ENCODE measurements at regions not wholly inside any gene's neighbourhood (a gene's known extent, or its start where the extent isn't known, plus 50 kb on each side); places are given as distances from the start of the nearest gene placed in this dataset.
"Not testable (repeated sequence)": the region's sequence is repeated elsewhere in the genome, so short reads cannot be mapped to it uniquely, and the experiment has no call there.

- in situ Hi-C loops (cut with HindIII; ENCODE audit: low sequenced_read_pairs): no loop called here
Measured at GRCh38 chr4:38278255-38278654, 318.1 kb downstream of the PTTG2 start.

- in situ Hi-C loops (cut with HindIII; ENCODE audit: low sequenced_read_pairs): no loop called here
Measured at GRCh38 chr4:38279077-38279476, 318.9 kb downstream of the PTTG2 start.

GRCh38 chr4:38279650-38280322 lies 319.6 kb downstream of the PTTG2 start:
- in situ Hi-C loops (cut with HindIII; ENCODE audit: low sequenced_read_pairs): no loop called here

- in situ Hi-C loops (cut with HindIII; ENCODE audit: low sequenced_read_pairs): no loop called here
Measured at GRCh38 chr4:38280323-38280706, 320.1 kb downstream of the PTTG2 start.

- in situ Hi-C loops (cut with HindIII; ENCODE audit: low sequenced_read_pairs): no loop called here
Measured at GRCh38 chr4:38281371-38282071, 321.3 kb downstream of the PTTG2 start.

GRCh38 chr4:38283724-38284123 lies 323.5 kb downstream of the PTTG2 start:
- in situ Hi-C loops (cut with HindIII; ENCODE audit: low sequenced_read_pairs): no loop called here

GRCh38 chr4:38284294-38285030 lies 324.3 kb downstream of the PTTG2 start:
- in situ Hi-C loops (cut with HindIII; ENCODE audit: low sequenced_read_pairs): no loop called here

- in situ Hi-C loops (cut with HindIII; ENCODE audit: low sequenced_read_pairs): no loop called here
Measured at GRCh38 chr4:38287101-38287851, 327.1 kb downstream of the PTTG2 start.

GRCh38 chr4:38289553-38289952 lies 329.4 kb downstream of the PTTG2 start:
- in situ Hi-C loops (cut with HindIII; ENCODE audit: low sequenced_read_pairs): no loop called here

- in situ Hi-C loops (cut with HindIII; ENCODE audit: low sequenced_read_pairs): no loop called here
Measured at GRCh38 chr4:38290366-38290765, 330.2 kb downstream of the PTTG2 start.

GRCh38 chr4:38290914-38291313 lies 330.7 kb downstream of the PTTG2 start:
- in situ Hi-C loops (cut with HindIII; ENCODE audit: low sequenced_read_pairs): no loop called here

GRCh38 chr4:38292529-38292928 lies 332.3 kb downstream of the PTTG2 start:
- in situ Hi-C loops (cut with HindIII; ENCODE audit: low sequenced_read_pairs): no loop called here

GRCh38 chr4:38294238-38294637 lies 334.0 kb downstream of the PTTG2 start:
- in situ Hi-C loops (cut with HindIII; ENCODE audit: low sequenced_read_pairs): no loop called here

- in situ Hi-C loops (cut with HindIII; ENCODE audit: low sequenced_read_pairs): no loop called here
Measured at GRCh38 chr4:38297061-38297460, 336.9 kb downstream of the PTTG2 start.

GRCh38 chr4:38298868-38299713 lies 338.9 kb downstream of the PTTG2 start:
- in situ Hi-C loops (cut with HindIII; ENCODE audit: low sequenced_read_pairs): no loop called here

- in situ Hi-C loops (cut with HindIII; ENCODE audit: low sequenced_read_pairs): no loop called here
Measured at GRCh38 chr4:38302910-38303309, 342.7 kb downstream of the PTTG2 start.

GRCh38 chr4:38304460-38304859 lies 344.3 kb downstream of the PTTG2 start:
- in situ Hi-C loops (cut with HindIII; ENCODE audit: low sequenced_read_pairs): not testable (repeated sequence)

- in situ Hi-C loops (cut with HindIII; ENCODE audit: low sequenced_read_pairs): no loop called here
Measured at GRCh38 chr4:38306482-38307071, 346.4 kb downstream of the PTTG2 start.

GRCh38 chr4:38308728-38309311 lies 348.6 kb downstream of the PTTG2 start:
- in situ Hi-C loops (cut with HindIII; ENCODE audit: low sequenced_read_pairs): no loop called here

- in situ Hi-C loops (cut with HindIII; ENCODE audit: low sequenced_read_pairs): no loop called here
Measured at GRCh38 chr4:38309471-38309870, 349.3 kb downstream of the PTTG2 start.

All from DLD1 (cell line).